ENCODE measurements at regions not wholly inside any gene's neighbourhood (a gene's known extent, or its start where the extent isn't known, plus 50 kb on each side); places are given as distances from the start of the nearest gene placed in this dataset.

- TF ChIP-seq, protein P1, sequence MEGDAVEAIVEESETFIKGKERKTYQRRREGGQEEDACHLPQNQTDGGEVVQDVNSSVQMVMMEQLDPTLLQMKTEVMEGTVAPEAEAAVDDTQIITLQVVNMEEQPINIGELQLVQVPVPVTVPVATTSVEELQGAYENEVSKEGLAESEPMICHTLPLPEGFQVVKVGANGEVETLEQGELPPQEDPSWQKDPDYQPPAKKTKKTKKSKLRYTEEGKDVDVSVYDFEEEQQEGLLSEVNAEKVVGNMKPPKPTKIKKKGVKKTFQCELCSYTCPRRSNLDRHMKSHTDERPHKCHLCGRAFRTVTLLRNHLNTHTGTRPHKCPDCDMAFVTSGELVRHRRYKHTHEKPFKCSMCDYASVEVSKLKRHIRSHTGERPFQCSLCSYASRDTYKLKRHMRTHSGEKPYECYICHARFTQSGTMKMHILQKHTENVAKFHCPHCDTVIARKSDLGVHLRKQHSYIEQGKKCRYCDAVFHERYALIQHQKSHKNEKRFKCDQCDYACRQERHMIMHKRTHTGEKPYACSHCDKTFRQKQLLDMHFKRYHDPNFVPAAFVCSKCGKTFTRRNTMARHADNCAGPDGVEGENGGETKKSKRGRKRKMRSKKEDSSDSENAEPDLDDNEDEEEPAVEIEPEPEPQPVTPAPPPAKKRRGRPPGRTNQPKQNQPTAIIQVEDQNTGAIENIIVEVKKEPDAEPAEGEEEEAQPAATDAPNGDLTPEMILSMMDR (IDR thresholded peaks at IDR 0.05), result no peak
- TF ChIP-seq POLR2AphosphoS5 (IDR thresholded peaks at IDR 0.05), result no peak
- TF ChIP-seq POLR2A (IDR thresholded peaks at IDR 0.05; ENCODE audit: low read depth), result no peak
These were observed 452.4 kb downstream of the KLF12 start for GRCh38 chr13:73681779-73682178.

All from esophagus muscularis mucosa (tissue), 3 donors.